Caco-2 (cell line): ENCODE measurements at regions not wholly inside any gene's neighbourhood (a gene's known extent, or its start where the extent isn't known, plus 50 kb on each side); places are given as distances from the start of the nearest gene placed in this dataset.

Source experiments
- BruUV-seq: library from RNA; stranded (reverse); fragments of 400-500 nt; replicated peaks from 2 replicates; lab custom pipeline; 2021; lab: Mats Ljungman, UMichigan
- CTCF ChIA-PET: fragments of 300-600 bp; sonication (Branson Sonifier 250); formaldehyde crosslinking; loops from one replicate; lab custom pipeline; 2022; ENCODE audit warnings: antibody characterized with exemption; lab: Charles Lee
- POLR2A ChIA-PET: fragments of 300-600 bp; sonication (Branson Sonifier 250); formaldehyde crosslinking; loops from one replicate; lab custom pipeline; 2022; ENCODE audit warnings: antibody characterized with exemption; lab: Charles Lee
- DNase-seq, 2 experiments: peaks; one replicate each; pipeline versions ENCODE4 v3.0.0 to v3.0.0-alpha.2; 2020 to 2022
- H3K27me3 ChIP-seq: replicated peaks from 2 replicates; pipeline ENCODE4 v1.6.0; 2011; ENCODE audit warnings: low read length; ENCODE audit not compliant: control insufficient read depth, insufficient read depth
- H3K36me3 ChIP-seq: 2 replicates; pipeline ENCODE4 v1.5.1; 2011; ENCODE audit warnings: low read length; ENCODE audit not compliant: control insufficient read depth, insufficient read depth
- H3K4me1 ChIP-seq: fragments of 250-450 bp; sonication (Bioruptor Pico); 2 replicates; pipeline ENCODE4 v1.5.1; 2020; ENCODE audit warnings: mild to moderate bottlenecking
- H3K4me3 ChIP-seq: 2 replicates; pipeline ENCODE4 v1.5.1; 2011; ENCODE audit warnings: low read depth, mild to moderate bottlenecking, control low read depth, low read length
- H3K9me3 ChIP-seq: fragments of 250-450 bp; sonication (Bioruptor Pico); 2 replicates; pipeline ENCODE4 v1.5.1; 2020; ENCODE audit warnings: mild to moderate bottlenecking, moderate library complexity
- H3K27ac Mint-ChIP-seq: one replicate; pipeline ENCODE4 v1.8.0; 2022; ENCODE audit warnings: mixed read lengths; ENCODE audit not compliant: unreplicated experiment
- H3K27me3 Mint-ChIP-seq: one replicate; pipeline ENCODE4 v1.8.0; 2022; ENCODE audit warnings: mixed read lengths; ENCODE audit not compliant: insufficient read depth, unreplicated experiment
- H3K36me3 Mint-ChIP-seq: one replicate; pipeline ENCODE4 v1.8.0; 2022; ENCODE audit warnings: mild to moderate bottlenecking, mixed read lengths; ENCODE audit not compliant: insufficient read depth, unreplicated experiment
- H3K4me1 Mint-ChIP-seq: one replicate; pipeline ENCODE4 v1.8.0; 2022; ENCODE audit warnings: low read depth, mixed read lengths; ENCODE audit not compliant: unreplicated experiment
- H3K4me3 Mint-ChIP-seq: one replicate; pipeline ENCODE4 v1.8.0; 2022; ENCODE audit warnings: mild to moderate bottlenecking, moderate library complexity, mixed read lengths; ENCODE audit not compliant: unreplicated experiment
- H3K9me3 Mint-ChIP-seq: one replicate; pipeline ENCODE4 v1.8.0; 2022; ENCODE audit warnings: mixed read lengths; ENCODE audit not compliant: unreplicated experiment
- intact Hi-C: fragments of 100-400 bp; cut with micrococcal nuclease; formaldehyde crosslinking; loops from one replicate; pipeline ENCODE4 v1.10.0; 2022; ENCODE audit not compliant: unreplicated experiment
- TF ChIP-seq, protein P1 (sequence below), 2 experiments: fragments of 200-600 bp in 1 of 2; IDR thresholded peaks; 1 replicate in 1 of 2; 2 replicates in 1 of 2; pipeline versions ENCODE4 v1.5.1 to v1.8.0; 2011 to 2022; ENCODE audit warnings: antibody characterized with exemption in 1 of 2, control low read depth in 1 of 2, inconsistent platforms in 1 of 2, low read depth in 1 of 2, low read length in 1 of 2, mild to moderate bottlenecking in 1 of 2, moderate library complexity in 1 of 2; ENCODE audit not compliant: insufficient read depth in 1 of 2, severe bottlenecking in 1 of 2, unreplicated experiment in 1 of 2

DNA sequence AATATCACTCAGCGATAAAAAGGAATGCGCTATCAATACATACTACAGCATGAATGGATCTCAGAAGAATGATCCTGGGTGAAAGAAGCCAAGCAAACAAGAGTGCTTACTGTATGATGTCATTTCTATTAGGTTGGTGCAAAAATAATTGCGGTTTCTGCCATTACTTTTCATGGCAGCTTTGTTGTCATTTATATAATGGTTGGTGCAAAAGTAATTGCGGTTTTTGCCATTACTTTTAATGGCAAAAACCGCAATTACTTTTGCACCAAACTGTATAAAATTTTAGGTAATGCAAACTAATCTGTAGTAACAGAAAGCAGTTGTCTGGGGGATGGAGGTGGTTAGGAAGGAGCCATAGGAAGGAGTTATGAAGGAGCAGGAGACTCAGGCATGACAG lies 318.3 kb upstream of the ZMIZ1 start:
- intact Hi-C loops, result no loop called here
- H3K27me3 ChIP-seq, result no peaks in the 10 kb centered on the region
- BruUV-seq, result no TSS peak

GRCh38 chr10:78751716-78752115 lies 317.1 kb upstream of the ZMIZ1 start:
- no peak overlapping the region for H3K27ac Mint-ChIP-seq
- no peaks in the 10 kb centered on the region for H3K27me3 ChIP-seq
- intact Hi-C loops, result no loop called here
- H3K4me1 Mint-ChIP-seq, result peaks cover 18% of the 10 kb centered on the region
- peaks cover 12% of the 10 kb centered on the region for H3K4me1 ChIP-seq
- no peak overlapping the region for H3K4me3 ChIP-seq
- H3K36me3 Mint-ChIP-seq, result no peaks in the 10 kb centered on the region
- peaks cover 16% of the 10 kb centered on the region for H3K9me3 Mint-ChIP-seq
- no TSS peak for BruUV-seq
- POLR2A ChIA-PET, result no interaction called here
- no peak overlapping the region for H3K4me3 Mint-ChIP-seq
- no peaks in the 10 kb centered on the region for H3K9me3 ChIP-seq
- CTCF ChIA-PET, result interaction anchor here (0.6 kb wide), 1 partner anchor 321 kb away, joined by 3 read pairs; no protein-coding TSS in a partner anchor
- DNase-seq, result no peak
- H3K36me3 ChIP-seq, result no peaks in the 10 kb centered on the region
- no peaks in the 10 kb centered on the region for H3K27me3 Mint-ChIP-seq
- TF ChIP-seq, protein P1, sequence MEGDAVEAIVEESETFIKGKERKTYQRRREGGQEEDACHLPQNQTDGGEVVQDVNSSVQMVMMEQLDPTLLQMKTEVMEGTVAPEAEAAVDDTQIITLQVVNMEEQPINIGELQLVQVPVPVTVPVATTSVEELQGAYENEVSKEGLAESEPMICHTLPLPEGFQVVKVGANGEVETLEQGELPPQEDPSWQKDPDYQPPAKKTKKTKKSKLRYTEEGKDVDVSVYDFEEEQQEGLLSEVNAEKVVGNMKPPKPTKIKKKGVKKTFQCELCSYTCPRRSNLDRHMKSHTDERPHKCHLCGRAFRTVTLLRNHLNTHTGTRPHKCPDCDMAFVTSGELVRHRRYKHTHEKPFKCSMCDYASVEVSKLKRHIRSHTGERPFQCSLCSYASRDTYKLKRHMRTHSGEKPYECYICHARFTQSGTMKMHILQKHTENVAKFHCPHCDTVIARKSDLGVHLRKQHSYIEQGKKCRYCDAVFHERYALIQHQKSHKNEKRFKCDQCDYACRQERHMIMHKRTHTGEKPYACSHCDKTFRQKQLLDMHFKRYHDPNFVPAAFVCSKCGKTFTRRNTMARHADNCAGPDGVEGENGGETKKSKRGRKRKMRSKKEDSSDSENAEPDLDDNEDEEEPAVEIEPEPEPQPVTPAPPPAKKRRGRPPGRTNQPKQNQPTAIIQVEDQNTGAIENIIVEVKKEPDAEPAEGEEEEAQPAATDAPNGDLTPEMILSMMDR (IDR thresholded peaks at IDR 0.05; ENCODE audit: insufficient read depth in 1 of 2, low read depth in 1 of 2, low read length in 1 of 2, severe bottlenecking in 1 of 2, unreplicated experiment in 1 of 2), result no peak

More for the DNA sequence above, 318.3 kb upstream of the ZMIZ1 start:
- no peak overlapping the region for H3K4me3 Mint-ChIP-seq
- no peak for DNase-seq
- Histone ChIP-seq H3K9me3 (no peaks in the 10 kb centered on the region), H3K4me3 (no peak overlapping the region), H3K4me1 (peaks cover 24% of the 10 kb centered on the region), H3K36me3 (no peaks in the 10 kb centered on the region)
- peaks cover 30% of the 10 kb centered on the region for H3K4me1 Mint-ChIP-seq
- peaks cover 16% of the 10 kb centered on the region for H3K9me3 Mint-ChIP-seq
- CTCF ChIA-PET, result no interaction called here
- H3K27ac Mint-ChIP-seq, result no peak overlapping the region
- H3K27me3 Mint-ChIP-seq, result no peaks in the 10 kb centered on the region
- POLR2A ChIA-PET, result no interaction called here
- TF ChIP-seq, protein P1 (IDR thresholded peaks at IDR 0.05; ENCODE audit: insufficient read depth in 1 of 2, low read depth in 1 of 2, low read length in 1 of 2, severe bottlenecking in 1 of 2, unreplicated experiment in 1 of 2), result no peak
- no peaks in the 10 kb centered on the region for H3K36me3 Mint-ChIP-seq

DNA sequence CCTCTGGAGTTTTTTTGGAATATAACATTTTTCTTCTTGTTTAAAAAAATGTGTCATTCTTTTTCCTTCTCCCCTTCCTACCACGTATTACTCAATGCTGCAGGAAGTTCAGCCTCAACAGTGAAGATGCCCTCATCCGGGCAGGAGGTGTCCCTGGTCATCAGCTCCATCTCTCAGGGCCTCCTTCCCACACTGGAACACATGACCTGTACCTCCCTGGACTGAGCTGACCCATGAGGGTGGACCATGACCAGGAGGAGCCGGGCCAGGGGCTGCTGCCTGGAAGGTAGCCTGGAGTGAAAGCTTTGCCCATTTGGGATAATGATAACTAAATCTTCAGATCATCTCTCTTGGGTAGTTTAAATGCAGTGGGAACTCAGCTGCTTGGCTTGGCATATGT lies 316.5 kb upstream of the ZMIZ1 start:
- no TSS peak for BruUV-seq
- H3K4me1 Mint-ChIP-seq, result peaks cover 18% of the 10 kb centered on the region
- H3K9me3 Mint-ChIP-seq, result peaks cover 16% of the 10 kb centered on the region
- Histone ChIP-seq H3K27me3 (no peaks in the 10 kb centered on the region), H3K36me3 (no peaks in the 10 kb centered on the region), H3K9me3 (no peaks in the 10 kb centered on the region), H3K4me1 (peaks cover 7% of the 10 kb centered on the region), H3K4me3 (no peak overlapping the region)
- no peak for DNase-seq
- H3K27ac Mint-ChIP-seq, result no peak overlapping the region
- ChIA-PET CTCF (no interaction called here), POLR2A (no interaction called here)
- no peaks in the 10 kb centered on the region for H3K36me3 Mint-ChIP-seq
- no peak overlapping the region for H3K4me3 Mint-ChIP-seq
- intact Hi-C loops, result no loop called here
- TF ChIP-seq, protein P1 (IDR thresholded peaks at IDR 0.05; ENCODE audit: insufficient read depth in 1 of 2, low read depth in 1 of 2, low read length in 1 of 2, severe bottlenecking in 1 of 2, unreplicated experiment in 1 of 2), result no peak
- no peaks in the 10 kb centered on the region for H3K27me3 Mint-ChIP-seq
